ENCODE measurements at regions not wholly inside any gene's neighbourhood (a gene's known extent, or its start where the extent isn't known, plus 50 kb on each side); places are given as distances from the start of the nearest gene placed in this dataset.

DNA sequence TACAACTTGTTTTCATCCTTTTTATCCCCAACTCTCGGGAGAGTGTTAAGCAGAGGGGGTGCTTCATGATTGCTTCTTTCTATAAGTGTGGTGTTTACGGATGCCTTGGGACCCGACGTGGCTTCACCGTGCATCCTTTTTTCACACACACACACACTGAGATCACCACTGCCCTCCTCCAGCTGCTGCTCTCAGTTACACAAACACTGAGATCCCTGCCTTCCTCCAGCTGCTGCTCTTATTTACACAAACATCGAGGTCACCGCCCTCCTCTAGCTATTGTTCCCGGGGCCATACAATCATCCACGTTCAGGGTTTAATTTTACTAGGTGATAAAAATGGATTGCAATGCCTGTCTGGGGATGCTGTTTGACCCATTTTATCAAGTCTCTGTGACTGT, 155.4 kb upstream of the FAM9B start:
- Histone ChIP-seq H3K4me1 (ENCODE audit: insufficient read depth) (no peaks in the 10 kb centered on the region; the same call in 1 of the 2 replicates), H3K4me3 (no peak overlapping the region), H3F3A (replicated peaks; ENCODE audit: low read depth) (no peaks in the 10 kb centered on the region), H4K20me1 (replicated peaks; ENCODE audit: insufficient read depth) (no peaks in the 10 kb centered on the region), H3K4me2 (no peak overlapping the region), H2AFZ (peak overlapping the region; percentile 89; the same call in 1 of the 2 replicates), H3K79me2 (replicated peaks; ENCODE audit: insufficient read depth) (no peaks in the 10 kb centered on the region), H3K36me3 (ENCODE audit: insufficient read depth) (no peaks in the 10 kb centered on the region), H3K27ac (ENCODE audit: low read depth) (no peak overlapping the region), H3K27me3 (ENCODE audit: insufficient read depth) (no peaks in the 10 kb centered on the region), H3K9me2 (ENCODE audit: insufficient read depth) (no peaks in the 10 kb centered on the region)
- no peak overlapping the region for H3K4me3 Mint-ChIP-seq
- no peaks in the 10 kb centered on the region for H3K9me3 Mint-ChIP-seq
- peak; percentile 31; the same call in 1 of the 3 replicates for ATAC-seq
- no peaks in the 10 kb centered on the region for H3K36me3 Mint-ChIP-seq (ENCODE audit: low read depth)
- DNase-seq (ENCODE audit: low spot score), result no peak
- TF ChIP-seq EZH2 (IDR thresholded peaks at IDR 0.05; ENCODE audit: low read depth, unreplicated experiment) (no peak), JUNB (IDR thresholded peaks at IDR 0.05; ENCODE audit: unreplicated experiment) (no peak), STAT1 (IDR thresholded peaks at IDR 0.05; ENCODE audit: unreplicated experiment) (no peak), ZNF462 (CRISPR knock-in tag; IDR thresholded peaks at IDR 0.05) (no peak), EZH2phosphoT487 (IDR thresholded peaks at IDR 0.05; ENCODE audit: unreplicated experiment) (no peak), ZNF114 (CRISPR knock-in tag; IDR thresholded peaks at IDR 0.05) (no peak), CREB1 (CRISPR knock-in tag; IDR thresholded peaks at IDR 0.05; ENCODE audit: low read depth) (no peak), NANOG (IDR thresholded peaks at IDR 0.05; ENCODE audit: borderline replicate concordance) (no peak), ZNF331 (CRISPR knock-in tag; IDR thresholded peaks at IDR 0.05; ENCODE audit: low read depth) (no peak), POLR2AphosphoS5 (IDR thresholded peaks at IDR 0.05; ENCODE audit: low read depth) (no peak)
- TF ChIP-seq, protein P1, sequence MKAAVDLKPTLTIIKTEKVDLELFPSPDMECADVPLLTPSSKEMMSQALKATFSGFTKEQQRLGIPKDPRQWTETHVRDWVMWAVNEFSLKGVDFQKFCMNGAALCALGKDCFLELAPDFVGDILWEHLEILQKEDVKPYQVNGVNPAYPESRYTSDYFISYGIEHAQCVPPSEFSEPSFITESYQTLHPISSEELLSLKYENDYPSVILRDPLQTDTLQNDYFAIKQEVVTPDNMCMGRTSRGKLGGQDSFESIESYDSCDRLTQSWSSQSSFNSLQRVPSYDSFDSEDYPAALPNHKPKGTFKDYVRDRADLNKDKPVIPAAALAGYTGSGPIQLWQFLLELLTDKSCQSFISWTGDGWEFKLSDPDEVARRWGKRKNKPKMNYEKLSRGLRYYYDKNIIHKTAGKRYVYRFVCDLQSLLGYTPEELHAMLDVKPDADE (IDR thresholded peaks at IDR 0.05), result no peak
- TF ChIP-seq, protein P2, sequence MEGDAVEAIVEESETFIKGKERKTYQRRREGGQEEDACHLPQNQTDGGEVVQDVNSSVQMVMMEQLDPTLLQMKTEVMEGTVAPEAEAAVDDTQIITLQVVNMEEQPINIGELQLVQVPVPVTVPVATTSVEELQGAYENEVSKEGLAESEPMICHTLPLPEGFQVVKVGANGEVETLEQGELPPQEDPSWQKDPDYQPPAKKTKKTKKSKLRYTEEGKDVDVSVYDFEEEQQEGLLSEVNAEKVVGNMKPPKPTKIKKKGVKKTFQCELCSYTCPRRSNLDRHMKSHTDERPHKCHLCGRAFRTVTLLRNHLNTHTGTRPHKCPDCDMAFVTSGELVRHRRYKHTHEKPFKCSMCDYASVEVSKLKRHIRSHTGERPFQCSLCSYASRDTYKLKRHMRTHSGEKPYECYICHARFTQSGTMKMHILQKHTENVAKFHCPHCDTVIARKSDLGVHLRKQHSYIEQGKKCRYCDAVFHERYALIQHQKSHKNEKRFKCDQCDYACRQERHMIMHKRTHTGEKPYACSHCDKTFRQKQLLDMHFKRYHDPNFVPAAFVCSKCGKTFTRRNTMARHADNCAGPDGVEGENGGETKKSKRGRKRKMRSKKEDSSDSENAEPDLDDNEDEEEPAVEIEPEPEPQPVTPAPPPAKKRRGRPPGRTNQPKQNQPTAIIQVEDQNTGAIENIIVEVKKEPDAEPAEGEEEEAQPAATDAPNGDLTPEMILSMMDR (conservative IDR thresholded peaks at IDR 0.05; ENCODE audit: low read depth in 2 of 2), result no peak
- TF ChIP-seq, protein P3, sequence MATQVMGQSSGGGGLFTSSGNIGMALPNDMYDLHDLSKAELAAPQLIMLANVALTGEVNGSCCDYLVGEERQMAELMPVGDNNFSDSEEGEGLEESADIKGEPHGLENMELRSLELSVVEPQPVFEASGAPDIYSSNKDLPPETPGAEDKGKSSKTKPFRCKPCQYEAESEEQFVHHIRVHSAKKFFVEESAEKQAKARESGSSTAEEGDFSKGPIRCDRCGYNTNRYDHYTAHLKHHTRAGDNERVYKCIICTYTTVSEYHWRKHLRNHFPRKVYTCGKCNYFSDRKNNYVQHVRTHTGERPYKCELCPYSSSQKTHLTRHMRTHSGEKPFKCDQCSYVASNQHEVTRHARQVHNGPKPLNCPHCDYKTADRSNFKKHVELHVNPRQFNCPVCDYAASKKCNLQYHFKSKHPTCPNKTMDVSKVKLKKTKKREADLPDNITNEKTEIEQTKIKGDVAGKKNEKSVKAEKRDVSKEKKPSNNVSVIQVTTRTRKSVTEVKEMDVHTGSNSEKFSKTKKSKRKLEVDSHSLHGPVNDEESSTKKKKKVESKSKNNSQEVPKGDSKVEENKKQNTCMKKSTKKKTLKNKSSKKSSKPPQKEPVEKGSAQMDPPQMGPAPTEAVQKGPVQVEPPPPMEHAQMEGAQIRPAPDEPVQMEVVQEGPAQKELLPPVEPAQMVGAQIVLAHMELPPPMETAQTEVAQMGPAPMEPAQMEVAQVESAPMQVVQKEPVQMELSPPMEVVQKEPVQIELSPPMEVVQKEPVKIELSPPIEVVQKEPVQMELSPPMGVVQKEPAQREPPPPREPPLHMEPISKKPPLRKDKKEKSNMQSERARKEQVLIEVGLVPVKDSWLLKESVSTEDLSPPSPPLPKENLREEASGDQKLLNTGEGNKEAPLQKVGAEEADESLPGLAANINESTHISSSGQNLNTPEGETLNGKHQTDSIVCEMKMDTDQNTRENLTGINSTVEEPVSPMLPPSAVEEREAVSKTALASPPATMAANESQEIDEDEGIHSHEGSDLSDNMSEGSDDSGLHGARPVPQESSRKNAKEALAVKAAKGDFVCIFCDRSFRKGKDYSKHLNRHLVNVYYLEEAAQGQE (IDR thresholded peaks at IDR 0.05; ENCODE audit: unreplicated experiment), result no peak
- no peaks in the 10 kb centered on the region for H3K27me3 Mint-ChIP-seq (ENCODE audit: insufficient read depth, low read depth, poor library complexity)
- H3K27ac Mint-ChIP-seq, result no peak overlapping the region; the same call in 1 of the 2 replicates
- H3K4me1 Mint-ChIP-seq, result peaks cover 14% of the 10 kb centered on the region

All from GM23338 (cell line).